NT2/D1 (cell line): ENCODE measurements at regions not wholly inside any gene's neighbourhood (a gene's known extent, or its start where the extent isn't known, plus 50 kb on each side); places are given as distances from the start of the nearest gene placed in this dataset.

Experiments used
- SUZ12 ChIP-seq: IDR thresholded peaks from 2 replicates; pipeline ENCODE4 v1.6.1; 2011; ENCODE audit not compliant: insufficient read length, insufficient read depth; ENCODE audit errors: extremely low read depth
- YY1 ChIP-seq: IDR thresholded peaks from 2 replicates; pipeline ENCODE4 v1.6.1; 2011; ENCODE audit not compliant: insufficient read length, insufficient read depth
- ZNF274 ChIP-seq: IDR thresholded peaks from 2 replicates; pipeline ENCODE4 v1.6.1; 2011; ENCODE audit warnings: mild to moderate bottlenecking, low read depth, low read length

DNA sequence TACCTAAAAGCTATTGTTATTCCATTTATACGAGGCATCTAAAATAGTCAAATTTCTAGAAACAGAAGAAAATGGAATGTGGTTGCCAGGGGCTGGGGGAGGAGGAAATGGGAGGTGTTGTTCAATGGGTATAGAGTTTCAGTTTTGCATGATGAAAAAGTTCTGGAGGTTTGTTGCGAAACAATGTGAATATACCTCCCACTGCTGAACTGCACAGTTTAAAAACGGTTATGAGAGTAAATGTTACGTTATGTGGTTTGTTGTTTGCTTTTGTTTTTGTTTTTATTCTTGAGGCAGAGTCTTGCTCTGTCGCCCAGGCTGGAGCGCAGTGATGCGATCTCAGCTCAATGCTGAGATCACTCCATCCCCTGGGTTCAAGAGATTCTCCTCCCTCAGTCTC lies 64.9 kb upstream of the NRBF2 start:
- TF ChIP-seq SUZ12, result no peak
- no peak for TF ChIP-seq YY1
- no peak for TF ChIP-seq ZNF274
